Motor neuron (in vitro differentiated cells): ENCODE measurements at regions not wholly inside any gene's neighbourhood (a gene's known extent, or its start where the extent isn't known, plus 50 kb on each side); places are given as distances from the start of the nearest gene placed in this dataset.

Experiments
- ATAC-seq, 8 experiments: fragments of 200-7000 bp; cut with Tn5 transposase; replicated peaks in 6 of 8; 2 replicates each; pipeline ENCODE4 v1.8.0; 2021; ENCODE audit warnings: mild to moderate bottlenecking in 8 of 8, moderate library complexity in 8 of 8
- H3K27ac ChIP-seq, 2 donors: fragments of 250-450 bp; sonication (Bioruptor Pico); 2 replicates each; pipeline ENCODE4 v1.9.0; 2021; ENCODE audit warnings: antibody characterized with exemption in 2 of 2, mild to moderate bottlenecking in 2 of 2, moderate library complexity in 1 of 2
- H3K4me1 ChIP-seq, 2 donors: fragments of 250-450 bp; sonication (Bioruptor Pico); replicated peaks in 1 of 2; 2 replicates each; pipeline ENCODE4 v1.6.1; 2021; ENCODE audit warnings: antibody characterized with exemption in 2 of 2, mild to moderate bottlenecking in 2 of 2, moderate library complexity in 1 of 2
- H3K4me3 ChIP-seq, 5 donors: fragments of 250-450 bp; sonication (Bioruptor Pico); 2 replicates each; pipeline ENCODE4 v1.9.0; 2021; ENCODE audit warnings: antibody characterized with exemption in 5 of 5, mild to moderate bottlenecking in 5 of 5, moderate library complexity in 4 of 5
- WGBS, 10 experiments: fragments of 450-650 bp; shearing (Covaris generic); methylation state at CpG; one replicate each; pipeline ENCODE4 v1.0.0; 2022; 5-methylcytosine and 5-hydroxymethylcytosine counted together
- in situ Hi-C, 9 experiments: fragments of 400-800 bp; cut with MboI; loops; one replicate each; pipeline ENCODE4 v1.15.0; 2021; ENCODE audit warnings: low sequenced_read_pairs in 9 of 9, low pct_unique_long_range_greater_than_20kb in 2 of 9; ENCODE audit not compliant: unreplicated experiment in 9 of 9

DNA sequence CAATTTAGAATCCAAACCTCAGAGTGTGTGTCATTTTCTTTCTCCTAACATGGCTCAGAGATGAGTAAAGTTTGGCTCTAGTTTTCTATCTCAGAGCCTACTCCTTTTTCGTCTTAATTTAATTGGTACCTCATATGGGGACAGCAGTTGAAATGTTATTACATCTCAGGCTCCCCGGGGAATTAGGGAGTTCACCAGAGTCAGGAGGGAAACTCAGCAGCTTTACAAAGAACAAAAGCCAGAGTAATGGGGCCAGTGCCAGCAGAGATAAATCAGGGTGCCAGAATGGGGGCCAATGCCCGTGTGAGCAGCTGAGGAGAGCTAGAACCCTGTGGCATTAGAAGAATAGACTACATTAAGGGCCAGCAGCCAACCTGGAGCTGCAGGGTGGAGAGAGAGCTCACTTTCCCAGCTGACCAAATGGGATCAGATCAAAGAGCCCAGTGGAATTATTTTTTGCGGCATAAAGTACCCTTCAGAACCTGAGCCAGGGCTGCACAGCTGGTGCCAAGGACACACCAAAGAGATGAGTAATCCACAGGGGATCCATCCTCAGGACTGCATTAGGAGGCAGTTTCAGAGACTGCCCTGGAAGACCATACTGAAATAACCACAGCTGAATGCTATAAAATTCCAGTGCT, 207.1 kb upstream of the DKK2 start:
- Histone ChIP-seq H3K4me1 (no peaks in the 10 kb centered on the region), H3K27ac (no peak overlapping the region), H3K4me3 (no peak overlapping the region)
- in situ Hi-C loops: no loop called here
- ATAC-seq: peak in 4 of 8 experiments; percentile 19 to 62 (median 54)
- WGBS, 10 experiments: 0 to 90% (median 68%) methylated on average over 1 to 4 of the region's 4 CpGs; no CpG with 5 or more reads in 2 of the 10 experiments

DNA sequence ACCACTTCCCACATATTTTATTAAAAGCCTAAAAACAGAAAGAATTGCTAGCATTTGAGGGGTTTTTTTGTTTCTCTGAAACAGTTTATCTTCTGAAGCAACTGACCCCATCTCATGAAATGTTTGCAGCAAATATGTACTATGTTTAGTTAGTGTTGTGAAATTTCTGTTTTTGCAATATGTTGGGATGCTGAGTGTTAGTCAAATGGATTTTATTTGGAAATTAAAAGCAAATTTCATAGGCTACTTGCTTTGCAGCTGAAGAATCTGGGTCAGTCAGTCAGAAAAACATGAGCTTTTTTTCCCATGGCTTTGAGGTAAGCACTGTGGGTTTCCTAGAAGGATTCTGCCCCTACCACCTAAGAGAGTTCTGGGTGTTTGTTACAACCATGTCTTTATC, 184.9 kb upstream of the DKK2 start:
- Histone ChIP-seq H3K4me3 (no peak overlapping the region), H3K4me1 (no peaks in the 10 kb centered on the region), H3K27ac (no peak overlapping the region)
- in situ Hi-C loops: no loop called here
- ATAC-seq: no peak

DNA sequence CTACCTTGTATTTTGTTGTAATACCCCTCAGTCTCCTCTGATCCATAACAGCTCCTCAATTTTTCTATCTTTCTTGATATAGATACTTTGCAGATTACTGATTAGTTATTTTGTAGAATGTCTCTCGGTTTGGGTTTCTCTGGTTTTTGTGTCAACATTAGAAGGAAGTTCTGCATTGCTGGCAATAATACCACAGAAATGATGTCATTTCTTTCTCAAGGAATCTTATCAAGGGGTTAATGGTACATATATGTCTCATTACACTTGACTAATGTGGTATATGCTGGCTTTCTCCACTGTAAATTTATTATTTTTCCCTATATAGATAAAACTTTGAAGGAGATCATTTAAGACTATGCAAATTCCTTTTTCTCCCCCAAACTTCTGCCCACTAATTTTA, 183.6 kb upstream of the DKK2 start:
- no peak overlapping the region for H3K27ac ChIP-seq
- no peak for ATAC-seq
- no peaks in the 10 kb centered on the region for H3K4me1 ChIP-seq
- no peak overlapping the region for H3K4me3 ChIP-seq
- WGBS, 10 experiments: 60 to 100% (median 85%) methylated on average over 1 of the region's 1 CpG
- in situ Hi-C loops: no loop called here

DNA sequence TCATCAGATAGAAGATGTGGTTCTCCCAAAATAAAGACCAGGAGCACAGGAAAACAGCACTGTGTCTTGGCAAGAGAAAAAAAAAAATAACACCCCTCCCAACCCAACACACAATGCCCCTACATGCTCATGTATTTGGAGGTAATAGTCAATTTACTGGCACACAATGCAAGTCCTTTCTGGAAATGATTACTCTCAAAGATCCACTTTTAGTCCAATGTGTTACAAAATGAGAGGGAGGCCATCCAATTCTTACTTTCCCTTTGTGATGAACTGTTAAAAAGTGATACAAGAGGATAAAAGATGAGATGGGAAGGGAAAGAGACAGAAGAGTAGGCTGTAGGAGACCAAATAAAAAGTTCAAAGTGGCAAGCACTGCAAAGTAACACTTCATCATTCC, 180.3 kb upstream of the DKK2 start:
- H3K4me1 ChIP-seq: no peaks in the 10 kb centered on the region
- no peak for ATAC-seq
- in situ Hi-C loops: no loop called here
- H3K27ac ChIP-seq: no peak overlapping the region
- H3K4me3 ChIP-seq: no peak overlapping the region

GRCh38 chr4:107215222-107215621, 179.1 kb upstream of the DKK2 start:
- no peak overlapping the region for H3K4me3 ChIP-seq
- no peak overlapping the region for H3K27ac ChIP-seq
- in situ Hi-C loops: no loop called here
- ATAC-seq: no peak
- 100% methylated on average over 1 of the region's 1 CpG; no CpG with 5 or more reads in 4 of the 10 experiments for whole genome bisulfite sequencing, 10 experiments
- peaks cover 2 to 3% of the 10 kb centered on the region in 2 donors for H3K4me1 ChIP-seq

DNA sequence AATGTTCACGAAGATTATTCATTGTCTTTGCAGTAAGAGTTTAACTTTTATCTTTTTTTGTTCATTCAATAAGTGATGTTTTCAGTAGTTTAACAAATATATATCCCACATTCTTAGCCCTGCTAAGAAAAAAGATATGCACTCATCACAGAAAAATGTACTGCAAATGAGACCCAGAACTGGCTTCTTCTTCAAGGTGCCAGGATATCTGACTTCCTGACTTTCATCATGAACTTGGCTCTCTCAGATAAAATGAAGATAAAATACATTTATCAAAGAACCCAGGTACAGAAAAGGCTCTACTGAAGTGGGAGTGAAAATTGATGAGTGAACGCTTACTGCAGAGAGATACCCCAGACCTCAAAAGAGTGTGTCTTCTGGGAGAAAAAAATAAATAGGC, 177.8 kb upstream of the DKK2 start:
- no peak overlapping the region for H3K27ac ChIP-seq
- 50 to 100% (median 75%) methylated on average over 1 to 2 of the region's 2 CpGs for WGBS, 10 experiments
- no peak overlapping the region for H3K4me3 ChIP-seq
- H3K4me1 ChIP-seq: peaks cover 2 to 3% of the 10 kb centered on the region in 2 donors
- in situ Hi-C loops: no loop called here
- no peak for ATAC-seq

DNA sequence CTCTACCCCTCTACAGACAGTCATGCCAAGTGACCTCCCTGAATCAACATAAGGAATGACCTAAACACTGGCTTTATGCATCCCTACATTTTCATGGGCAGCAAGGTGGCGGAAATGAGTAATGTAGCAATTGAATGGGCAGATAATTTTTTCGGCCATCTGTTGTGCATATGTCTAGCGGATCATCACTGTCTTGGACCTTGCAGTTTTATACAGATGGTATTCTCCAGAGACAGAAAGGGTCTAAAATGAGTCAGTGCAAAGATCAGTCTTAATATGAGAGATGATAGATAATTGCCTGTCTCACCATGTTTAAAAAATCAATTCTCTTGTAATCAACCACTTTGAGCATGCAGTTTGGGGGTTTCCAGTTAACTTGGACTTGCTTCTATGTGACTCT, 177.3 kb upstream of the DKK2 start:
- WGBS, 10 experiments: 0 to 92% (median 49%) methylated on average over 2 to 3 of the region's 3 CpGs; no CpG with 5 or more reads in 4 of the 10 experiments
- no peak overlapping the region for H3K27ac ChIP-seq
- H3K4me1 ChIP-seq: peaks cover 2 to 3% of the 10 kb centered on the region in 2 donors
- H3K4me3 ChIP-seq: no peak overlapping the region
- in situ Hi-C loops: no loop called here
- ATAC-seq: peak in 4 of 8 experiments; percentile 41 to 92 (median 66)

- ATAC-seq: no peak
- Histone ChIP-seq H3K27ac (no peak overlapping the region), H3K4me1 (peaks cover 2 to 3% of the 10 kb centered on the region in 2 donors), H3K4me3 (no peak overlapping the region)
- in situ Hi-C loops: no loop called here
- WGBS, 10 experiments: 14 to 100% (median 77%) methylated on average over 1 to 2 of the region's 2 CpGs; no CpG with 5 or more reads in 2 of the 10 experiments
Observed at GRCh38 chr4:107212565-107212964, 176.5 kb upstream of the DKK2 start.

DNA sequence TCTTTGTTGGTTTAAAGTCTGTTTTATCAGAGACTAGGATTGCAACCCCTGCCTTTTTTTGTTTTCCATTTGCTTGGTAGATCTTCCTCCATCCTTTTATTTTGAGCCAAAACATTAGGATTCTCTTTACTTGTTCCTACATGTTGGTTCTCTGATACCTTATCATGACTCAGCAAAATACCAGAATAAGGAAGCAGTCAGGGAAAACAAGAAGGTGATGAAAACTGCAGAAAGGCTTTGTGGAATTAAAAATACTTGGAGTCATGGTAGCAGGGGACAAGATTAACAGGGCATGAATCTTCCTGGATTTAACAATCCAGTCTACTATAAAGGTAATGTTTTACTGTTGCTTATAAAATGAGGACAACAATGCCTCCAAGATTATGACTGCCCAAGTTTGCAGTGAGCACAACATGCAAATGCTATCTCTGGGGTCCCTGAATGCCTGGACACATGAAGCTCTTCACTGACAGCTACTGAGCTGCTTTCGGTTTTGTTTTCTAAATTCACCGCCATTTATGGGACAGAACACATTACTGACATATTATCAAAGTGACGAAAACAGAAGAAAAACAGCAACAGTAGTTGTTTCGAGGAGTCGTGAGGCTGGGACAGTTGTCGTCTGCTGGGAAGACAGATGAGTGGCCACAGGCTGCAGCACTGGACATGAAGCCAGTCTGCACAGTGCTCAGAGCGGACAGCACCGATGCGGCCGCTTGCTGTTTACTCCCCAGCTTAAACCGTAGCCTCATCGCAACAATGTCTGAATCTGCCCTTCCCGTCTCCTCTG, 174.5 kb upstream of the DKK2 start:
- Histone ChIP-seq H3K4me3 (no peak overlapping the region), H3K4me1 (peaks cover 2 to 3% of the 10 kb centered on the region in 2 donors), H3K27ac (no peak overlapping the region)
- WGBS, 10 experiments: 80 to 100% (median 94%) methylated on average over 1 to 13 of the region's 13 CpGs; no CpG with 5 or more reads in 1 of the 10 experiments
- in situ Hi-C loops: no loop called here
- ATAC-seq: peak in 4 of 8 experiments; percentile 27 to 45 (median 39)

GRCh38 chr4:107203733-107204132, 167.6 kb upstream of the DKK2 start:
- Histone ChIP-seq H3K27ac (no peak overlapping the region), H3K4me1 (no peaks in the 10 kb centered on the region), H3K4me3 (no peak overlapping the region)
- no peak for ATAC-seq
- WGBS, 10 experiments: 67 to 98% (median 95%) methylated on average over 1 to 7 of the region's 8 CpGs; no CpG with 5 or more reads in 6 of the 10 experiments
- in situ Hi-C loops: no loop called here

GRCh38 chr4:107202744-107203143, 166.6 kb upstream of the DKK2 start:
- Histone ChIP-seq H3K4me3 (no peak overlapping the region), H3K4me1 (no peaks in the 10 kb centered on the region), H3K27ac (no peak overlapping the region)
- WGBS, 10 experiments: 51 to 93% (median 80%) methylated on average over 1 to 7 of the region's 7 CpGs; no CpG with 5 or more reads in 1 of the 10 experiments
- in situ Hi-C loops: no loop called here
- ATAC-seq: no peak

GRCh38 chr4:107197121-107197520, 161.0 kb upstream of the DKK2 start:
- in situ Hi-C loops: loop anchor here in 3 of 9 experiments (10.0 to 25.0 kb wide), 3 partner anchors 178 to 835 kb away; partner anchors contain the start of gene GIMD1 (in 2 of the 3)
- 56 to 100% (median 78%) methylated on average over 1 to 4 of the region's 4 CpGs for WGBS, 10 experiments
- no peak for ATAC-seq
- H3K4me1 ChIP-seq: no peaks in the 10 kb centered on the region
- no peak overlapping the region for H3K4me3 ChIP-seq
- no peak overlapping the region for H3K27ac ChIP-seq

DNA sequence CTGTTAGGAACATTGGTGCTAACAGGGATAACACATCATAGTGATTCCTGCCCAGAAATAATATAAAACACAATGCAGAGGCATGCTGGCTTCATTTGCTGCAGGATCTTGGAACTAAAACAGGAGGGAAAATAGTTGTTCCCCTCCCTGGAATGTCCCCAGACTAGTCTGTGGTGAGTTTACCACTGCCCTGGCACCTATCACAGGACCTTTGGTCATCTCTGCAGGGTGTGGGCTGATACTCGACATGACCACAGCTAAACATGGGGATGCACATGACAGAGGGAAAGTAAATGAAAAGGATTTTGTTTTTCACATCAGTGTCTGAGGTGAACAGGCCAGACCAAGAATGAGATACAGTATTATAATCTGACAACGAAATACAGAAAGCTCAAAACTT, 160.2 kb upstream of the DKK2 start:
- in situ Hi-C loops: loop anchor here in 3 of 9 experiments (10.0 to 25.0 kb wide), 3 partner anchors 178 to 834 kb away; partner anchors contain the start of gene GIMD1 (in 2 of the 3)
- Histone ChIP-seq H3K27ac (no peak overlapping the region), H3K4me3 (no peak overlapping the region), H3K4me1 (no peaks in the 10 kb centered on the region)
- no peak for ATAC-seq
- 0 to 100% (median 70%) methylated on average over 1 to 2 of the region's 2 CpGs; no CpG with 5 or more reads in 3 of the 10 experiments for WGBS, 10 experiments
